HEK293 (cell line): ENCODE measurements at regions not wholly inside any gene's neighbourhood (a gene's known extent, or its start where the extent isn't known, plus 50 kb on each side); places are given as distances from the start of the nearest gene placed in this dataset.

Experiments used
- CTCF ChIA-PET: fragments of 350-600 bp; formaldehyde crosslinking; extraction: SDS; loops from one replicate; lab custom pipeline; 2021; ENCODE audit warnings: antibody characterized with exemption; lab: Yijun Ruan, JAX
- POLR2A ChIA-PET: fragments of 300-600 bp; formaldehyde crosslinking; extraction: SDS; loops from one replicate; lab custom pipeline; 2020; ENCODE audit warnings: antibody characterized with exemption, inconsistent platforms; lab: Yijun Ruan, JAX
- H3K27ac ChIP-seq: fragments of 200-500 bp; sonication (Bioruptor generic); 2 replicates; pipeline ENCODE4 v1.5.1; 2014; ENCODE audit warnings: low read depth, low read length, control low read depth, inconsistent platforms; ENCODE audit errors: extremely low read depth
- H3K36me3 ChIP-seq, 2 experiments: fragments of 200-500 bp in 1 of 2; sonication (Bioruptor generic) in 1 of 2; 1 replicate in 1 of 2; 2 replicates in 1 of 2; pipeline ENCODE4 v1.5.1; 2014 to 2017; ENCODE audit warnings: inconsistent platforms in 2 of 2, low read length in 2 of 2; ENCODE audit not compliant: control insufficient read depth in 2 of 2, insufficient read depth in 1 of 2
- H3K4me1 ChIP-seq: fragments of 200-500 bp; sonication (Bioruptor generic); 2 replicates; pipeline ENCODE4 v1.5.1; 2014; ENCODE audit warnings: mild to moderate bottlenecking, low read length, inconsistent platforms; ENCODE audit not compliant: control insufficient read depth, insufficient read depth
- H3K4me3 ChIP-seq: 2 replicates; pipeline ENCODE4 v1.5.1; 2011; ENCODE audit warnings: low read depth, mild to moderate bottlenecking, control low read depth, low read length, moderate library complexity
- H3K9me3 ChIP-seq: fragments of 200-500 bp; sonication (Bioruptor generic); 2 replicates; pipeline ENCODE4 v1.5.1; 2014; ENCODE audit warnings: low read depth, low read length, inconsistent platforms; ENCODE audit not compliant: control insufficient read depth, insufficient read depth
- KLF7 ChIP-seq: fragments of 450-650 bp; formaldehyde crosslinking; IDR thresholded peaks from 2 replicates; pipeline ENCODE4 v1.5.1; 2016; ENCODE audit warnings: missing biosample characterization, missing genetic modification characterization, borderline replicate concordance
- SCRT1 ChIP-seq: fragments of 450-650 bp; formaldehyde crosslinking; IDR thresholded peaks from 2 replicates; pipeline ENCODE4 v1.5.1; 2016; ENCODE audit warnings: missing biosample characterization, missing genetic modification characterization, borderline replicate concordance
- SP3 ChIP-seq: fragments of 450-650 bp; formaldehyde crosslinking; IDR thresholded peaks from 2 replicates; pipeline ENCODE4 v1.5.1; 2016; ENCODE audit warnings: missing biosample characterization, missing genetic modification characterization
- ZFP69B ChIP-seq: fragments of 450-650 bp; formaldehyde crosslinking; IDR thresholded peaks from 2 replicates; pipeline ENCODE4 v1.5.1; 2016; ENCODE audit warnings: missing biosample characterization, missing genetic modification characterization
- ZNF16 ChIP-seq: fragments of 450-650 bp; formaldehyde crosslinking; IDR thresholded peaks from 2 replicates; pipeline ENCODE4 v1.5.1; 2016; ENCODE audit warnings: low read depth, missing biosample characterization, missing genetic modification characterization
- ZNF266 ChIP-seq: fragments of 450-650 bp; formaldehyde crosslinking; IDR thresholded peaks from 2 replicates; pipeline ENCODE4 v1.5.1; 2016; ENCODE audit warnings: missing biosample characterization, missing genetic modification characterization, low read depth
- ZNF391 ChIP-seq: fragments of 450-650 bp; formaldehyde crosslinking; IDR thresholded peaks from 2 replicates; pipeline ENCODE4 v1.5.1; 2016; ENCODE audit warnings: low read depth, missing biosample characterization, missing genetic modification characterization, borderline replicate concordance
- ZNF48 ChIP-seq: fragments of 450-650 bp; formaldehyde crosslinking; IDR thresholded peaks from 2 replicates; pipeline ENCODE4 v1.5.1; 2016; ENCODE audit warnings: missing biosample characterization, missing genetic modification characterization
- ZNF529 ChIP-seq: fragments of 450-650 bp; formaldehyde crosslinking; IDR thresholded peaks from 2 replicates; pipeline ENCODE4 v1.5.1; 2017; ENCODE audit warnings: missing genetic modification characterization, missing biosample characterization; ENCODE audit not compliant: insufficient replicate concordance
- ZNF621 ChIP-seq: fragments of 450-650 bp; formaldehyde crosslinking; IDR thresholded peaks from 2 replicates; pipeline ENCODE4 v1.5.1; 2017; ENCODE audit warnings: missing biosample characterization, missing genetic modification characterization
- ZNF701 ChIP-seq: fragments of 450-650 bp; formaldehyde crosslinking; IDR thresholded peaks from 2 replicates; pipeline ENCODE4 v1.5.1; 2016; ENCODE audit warnings: missing biosample characterization, missing genetic modification characterization
- ZNF707 ChIP-seq: fragments of 450-650 bp; formaldehyde crosslinking; IDR thresholded peaks from 2 replicates; pipeline ENCODE4 v1.5.1; 2016; ENCODE audit warnings: missing biosample characterization, missing genetic modification characterization
- ZSCAN30 ChIP-seq: fragments of 450-650 bp; IDR thresholded peaks from 2 replicates; pipeline ENCODE4 v1.5.1; 2018; ENCODE audit warnings: missing biosample characterization, mild to moderate bottlenecking, missing genetic modification characterization, moderate library complexity
- TF ChIP-seq, protein P1 (sequence below): fragments of 450-650 bp; formaldehyde crosslinking; IDR thresholded peaks from 2 replicates; pipeline ENCODE4 v1.5.1; 2016; ENCODE audit warnings: missing biosample characterization, missing genetic modification characterization
- TF ChIP-seq, protein P2 (sequence below): fragments of 450-650 bp; formaldehyde crosslinking; IDR thresholded peaks from 2 replicates; pipeline ENCODE4 v1.5.1; 2016; ENCODE audit warnings: missing biosample characterization, missing genetic modification characterization, borderline replicate concordance
- TF ChIP-seq, protein P3 (sequence below): fragments of 450-650 bp; formaldehyde crosslinking; IDR thresholded peaks from 2 replicates; pipeline ENCODE4 v1.5.1; 2016; ENCODE audit warnings: missing biosample characterization, missing genetic modification characterization
- TF ChIP-seq, protein P4 (sequence below): fragments of 450-650 bp; formaldehyde crosslinking; IDR thresholded peaks from 2 replicates; pipeline ENCODE4 v1.5.1; 2016; ENCODE audit warnings: missing biosample characterization, missing genetic modification characterization
- TF ChIP-seq, protein P5 (sequence below): fragments of 450-650 bp; formaldehyde crosslinking; IDR thresholded peaks from 2 replicates; pipeline ENCODE4 v1.5.1; 2016; ENCODE audit warnings: missing biosample characterization, missing genetic modification characterization
- TF ChIP-seq, protein P6 (sequence below): fragments of 450-650 bp; formaldehyde crosslinking; IDR thresholded peaks from 2 replicates; pipeline ENCODE4 v1.5.1; 2016; ENCODE audit warnings: missing biosample characterization, missing genetic modification characterization
- TF ChIP-seq, protein P7 (sequence below): fragments of 450-650 bp; formaldehyde crosslinking; IDR thresholded peaks from 2 replicates; pipeline ENCODE4 v1.5.1; 2016; ENCODE audit warnings: missing biosample characterization, missing genetic modification characterization

DNA sequence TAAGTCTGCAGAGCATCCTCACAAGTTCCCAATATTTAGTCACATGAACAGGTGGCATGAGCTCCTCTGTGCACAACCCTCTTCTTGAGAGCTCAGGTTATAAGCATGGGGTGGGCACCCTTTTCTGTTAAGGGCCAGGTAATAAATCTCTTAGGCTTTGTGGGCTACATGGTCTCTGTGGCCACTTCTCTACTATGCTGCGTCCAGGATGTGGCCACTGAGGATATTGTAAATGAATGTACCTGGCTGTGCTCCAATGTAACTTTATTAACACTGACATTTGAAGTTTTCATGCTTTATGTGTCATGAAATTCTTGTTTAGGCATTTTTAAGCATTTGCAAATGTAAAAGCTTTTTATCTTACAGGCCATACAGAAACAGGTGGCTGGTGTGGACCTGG, 116.8 kb upstream of the ST6GAL2 start (continued):
- TF ChIP-seq, protein P1, sequence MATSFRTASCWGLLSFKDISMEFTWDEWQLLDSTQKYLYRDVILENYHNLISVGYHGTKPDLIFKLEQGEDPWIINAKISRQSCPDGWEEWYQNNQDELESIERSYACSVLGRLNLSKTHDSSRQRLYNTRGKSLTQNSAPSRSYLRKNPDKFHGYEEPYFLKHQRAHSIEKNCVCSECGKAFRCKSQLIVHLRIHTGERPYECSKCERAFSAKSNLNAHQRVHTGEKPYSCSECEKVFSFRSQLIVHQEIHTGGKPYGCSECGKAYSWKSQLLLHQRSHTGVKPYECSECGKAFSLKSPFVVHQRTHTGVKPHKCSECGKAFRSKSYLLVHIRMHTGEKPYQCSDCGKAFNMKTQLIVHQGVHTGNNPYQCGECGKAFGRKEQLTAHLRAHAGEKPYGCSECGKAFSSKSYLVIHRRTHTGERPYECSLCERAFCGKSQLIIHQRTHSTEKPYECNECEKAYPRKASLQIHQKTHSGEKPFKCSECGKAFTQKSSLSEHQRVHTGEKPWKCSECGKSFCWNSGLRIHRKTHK (tag by site-specific recombination): no peak
- TF ChIP-seq ZFP69B (tag by site-specific recombination) (no peak), ZNF701 (tag by site-specific recombination) (no peak), ZNF266 (tag by site-specific recombination) (no peak), ZNF529 (tag by site-specific recombination) (no peak)
- TF ChIP-seq, protein P2, sequence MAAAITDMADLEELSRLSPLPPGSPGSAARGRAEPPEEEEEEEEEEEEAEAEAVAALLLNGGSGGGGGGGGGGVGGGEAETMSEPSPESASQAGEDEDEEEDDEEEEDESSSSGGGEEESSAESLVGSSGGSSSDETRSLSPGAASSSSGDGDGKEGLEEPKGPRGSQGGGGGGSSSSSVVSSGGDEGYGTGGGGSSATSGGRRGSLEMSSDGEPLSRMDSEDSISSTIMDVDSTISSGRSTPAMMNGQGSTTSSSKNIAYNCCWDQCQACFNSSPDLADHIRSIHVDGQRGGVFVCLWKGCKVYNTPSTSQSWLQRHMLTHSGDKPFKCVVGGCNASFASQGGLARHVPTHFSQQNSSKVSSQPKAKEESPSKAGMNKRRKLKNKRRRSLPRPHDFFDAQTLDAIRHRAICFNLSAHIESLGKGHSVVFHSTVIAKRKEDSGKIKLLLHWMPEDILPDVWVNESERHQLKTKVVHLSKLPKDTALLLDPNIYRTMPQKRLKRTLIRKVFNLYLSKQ: no peak
- TF ChIP-seq, all 188 proteins: peak for 0

DNA sequence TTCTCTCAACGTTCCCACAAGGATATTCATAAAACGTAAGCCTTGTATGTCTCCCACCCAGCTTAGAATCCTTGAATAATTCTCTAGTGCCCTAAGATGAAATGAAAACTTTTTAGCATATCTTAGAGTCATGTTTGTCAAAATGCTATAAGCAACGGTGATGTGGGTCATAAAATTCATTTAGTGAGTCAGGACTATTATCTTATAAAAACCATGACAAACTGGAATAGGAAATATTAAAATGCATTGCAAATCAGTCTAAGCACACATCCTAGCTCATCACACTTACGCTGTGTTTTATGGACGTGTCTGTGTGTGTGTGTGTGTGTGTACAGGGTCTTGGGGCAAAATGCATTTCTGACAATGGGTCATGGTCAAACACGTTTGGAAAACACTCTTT, 119.9 kb upstream of the ST6GAL2 start:
- ChIA-PET CTCF (no interaction called here), POLR2A (no interaction called here)
- Histone ChIP-seq H3K4me3 (no peak overlapping the region), H3K36me3 (no peaks in the 10 kb centered on the region), H3K27ac (no peak overlapping the region), H3K4me1 (no peaks in the 10 kb centered on the region), H3K9me3 (no peaks in the 10 kb centered on the region)
- TF ChIP-seq ZNF16 (no peak), ZNF707 (tag by site-specific recombination) (no peak), KLF7 (no peak), ZNF621 (tag by site-specific recombination) (no peak)
- TF ChIP-seq, protein P1 (tag by site-specific recombination): no peak

DNA sequence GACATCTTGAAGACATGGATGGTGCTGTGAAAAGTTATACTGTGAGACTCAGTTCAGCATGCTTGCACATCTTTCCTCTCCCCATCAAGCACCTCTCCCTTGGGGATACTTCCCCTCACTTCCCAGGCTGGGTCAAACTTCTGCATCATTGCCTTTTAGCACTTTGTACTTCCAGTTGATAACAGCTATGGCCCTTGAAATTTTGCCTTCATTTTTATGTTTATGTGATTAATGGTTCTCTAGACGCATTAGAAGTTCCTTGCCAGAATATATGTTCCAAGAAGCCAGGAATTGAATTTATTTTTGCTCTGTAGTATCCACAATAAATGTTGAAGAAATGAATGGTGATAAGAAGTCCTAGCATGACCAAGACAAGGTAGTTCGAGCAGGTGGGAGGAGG, 120.9 kb upstream of the ST6GAL2 start:
- no peak overlapping the region for H3K4me3 ChIP-seq
- ChIA-PET POLR2A (no interaction called here), CTCF (no interaction called here)
- no peaks in the 10 kb centered on the region for H3K4me1 ChIP-seq
- no peaks in the 10 kb centered on the region for H3K36me3 ChIP-seq
- H3K9me3 ChIP-seq: no peaks in the 10 kb centered on the region
- H3K27ac ChIP-seq: no peak overlapping the region
- TF ChIP-seq, protein P3, sequence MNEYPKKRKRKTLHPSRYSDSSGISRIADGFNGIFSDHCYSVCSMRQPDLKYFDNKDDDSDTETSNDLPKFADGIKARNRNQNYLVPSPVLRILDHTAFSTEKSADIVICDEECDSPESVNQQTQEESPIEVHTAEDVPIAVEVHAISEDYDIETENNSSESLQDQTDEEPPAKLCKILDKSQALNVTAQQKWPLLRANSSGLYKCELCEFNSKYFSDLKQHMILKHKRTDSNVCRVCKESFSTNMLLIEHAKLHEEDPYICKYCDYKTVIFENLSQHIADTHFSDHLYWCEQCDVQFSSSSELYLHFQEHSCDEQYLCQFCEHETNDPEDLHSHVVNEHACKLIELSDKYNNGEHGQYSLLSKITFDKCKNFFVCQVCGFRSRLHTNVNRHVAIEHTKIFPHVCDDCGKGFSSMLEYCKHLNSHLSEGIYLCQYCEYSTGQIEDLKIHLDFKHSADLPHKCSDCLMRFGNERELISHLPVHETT: no peak
- TF ChIP-seq ZSCAN30 (tag by site-specific recombination) (no peak), SP3 (no peak), ZNF48 (tag by site-specific recombination) (no peak), SCRT1 (tag by site-specific recombination) (no peak), ZNF391 (no peak)
- TF ChIP-seq, protein P4, sequence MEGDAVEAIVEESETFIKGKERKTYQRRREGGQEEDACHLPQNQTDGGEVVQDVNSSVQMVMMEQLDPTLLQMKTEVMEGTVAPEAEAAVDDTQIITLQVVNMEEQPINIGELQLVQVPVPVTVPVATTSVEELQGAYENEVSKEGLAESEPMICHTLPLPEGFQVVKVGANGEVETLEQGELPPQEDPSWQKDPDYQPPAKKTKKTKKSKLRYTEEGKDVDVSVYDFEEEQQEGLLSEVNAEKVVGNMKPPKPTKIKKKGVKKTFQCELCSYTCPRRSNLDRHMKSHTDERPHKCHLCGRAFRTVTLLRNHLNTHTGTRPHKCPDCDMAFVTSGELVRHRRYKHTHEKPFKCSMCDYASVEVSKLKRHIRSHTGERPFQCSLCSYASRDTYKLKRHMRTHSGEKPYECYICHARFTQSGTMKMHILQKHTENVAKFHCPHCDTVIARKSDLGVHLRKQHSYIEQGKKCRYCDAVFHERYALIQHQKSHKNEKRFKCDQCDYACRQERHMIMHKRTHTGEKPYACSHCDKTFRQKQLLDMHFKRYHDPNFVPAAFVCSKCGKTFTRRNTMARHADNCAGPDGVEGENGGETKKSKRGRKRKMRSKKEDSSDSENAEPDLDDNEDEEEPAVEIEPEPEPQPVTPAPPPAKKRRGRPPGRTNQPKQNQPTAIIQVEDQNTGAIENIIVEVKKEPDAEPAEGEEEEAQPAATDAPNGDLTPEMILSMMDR: no peak
- TF ChIP-seq, protein P5, sequence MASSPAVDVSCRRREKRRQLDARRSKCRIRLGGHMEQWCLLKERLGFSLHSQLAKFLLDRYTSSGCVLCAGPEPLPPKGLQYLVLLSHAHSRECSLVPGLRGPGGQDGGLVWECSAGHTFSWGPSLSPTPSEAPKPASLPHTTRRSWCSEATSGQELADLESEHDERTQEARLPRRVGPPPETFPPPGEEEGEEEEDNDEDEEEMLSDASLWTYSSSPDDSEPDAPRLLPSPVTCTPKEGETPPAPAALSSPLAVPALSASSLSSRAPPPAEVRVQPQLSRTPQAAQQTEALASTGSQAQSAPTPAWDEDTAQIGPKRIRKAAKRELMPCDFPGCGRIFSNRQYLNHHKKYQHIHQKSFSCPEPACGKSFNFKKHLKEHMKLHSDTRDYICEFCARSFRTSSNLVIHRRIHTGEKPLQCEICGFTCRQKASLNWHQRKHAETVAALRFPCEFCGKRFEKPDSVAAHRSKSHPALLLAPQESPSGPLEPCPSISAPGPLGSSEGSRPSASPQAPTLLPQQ (tag by site-specific recombination): no peak
- TF ChIP-seq, protein P6, sequence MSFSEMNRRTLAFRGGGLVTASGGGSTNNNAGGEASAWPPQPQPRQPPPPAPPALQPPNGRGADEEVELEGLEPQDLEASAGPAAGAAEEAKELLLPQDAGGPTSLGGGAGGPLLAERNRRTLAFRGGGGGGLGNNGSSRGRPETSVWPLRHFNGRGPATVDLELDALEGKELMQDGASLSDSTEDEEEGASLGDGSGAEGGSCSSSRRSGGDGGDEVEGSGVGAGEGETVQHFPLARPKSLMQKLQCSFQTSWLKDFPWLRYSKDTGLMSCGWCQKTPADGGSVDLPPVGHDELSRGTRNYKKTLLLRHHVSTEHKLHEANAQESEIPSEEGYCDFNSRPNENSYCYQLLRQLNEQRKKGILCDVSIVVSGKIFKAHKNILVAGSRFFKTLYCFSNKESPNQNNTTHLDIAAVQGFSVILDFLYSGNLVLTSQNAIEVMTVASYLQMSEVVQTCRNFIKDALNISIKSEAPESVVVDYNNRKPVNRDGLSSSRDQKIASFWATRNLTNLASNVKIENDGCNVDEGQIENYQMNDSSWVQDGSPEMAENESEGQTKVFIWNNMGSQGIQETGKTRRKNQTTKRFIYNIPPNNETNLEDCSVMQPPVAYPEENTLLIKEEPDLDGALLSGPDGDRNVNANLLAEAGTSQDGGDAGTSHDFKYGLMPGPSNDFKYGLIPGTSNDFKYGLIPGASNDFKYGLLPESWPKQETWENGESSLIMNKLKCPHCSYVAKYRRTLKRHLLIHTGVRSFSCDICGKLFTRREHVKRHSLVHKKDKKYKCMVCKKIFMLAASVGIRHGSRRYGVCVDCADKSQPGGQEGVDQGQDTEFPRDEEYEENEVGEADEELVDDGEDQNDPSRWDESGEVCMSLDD (tag by site-specific recombination): no peak
- TF ChIP-seq, protein P7, sequence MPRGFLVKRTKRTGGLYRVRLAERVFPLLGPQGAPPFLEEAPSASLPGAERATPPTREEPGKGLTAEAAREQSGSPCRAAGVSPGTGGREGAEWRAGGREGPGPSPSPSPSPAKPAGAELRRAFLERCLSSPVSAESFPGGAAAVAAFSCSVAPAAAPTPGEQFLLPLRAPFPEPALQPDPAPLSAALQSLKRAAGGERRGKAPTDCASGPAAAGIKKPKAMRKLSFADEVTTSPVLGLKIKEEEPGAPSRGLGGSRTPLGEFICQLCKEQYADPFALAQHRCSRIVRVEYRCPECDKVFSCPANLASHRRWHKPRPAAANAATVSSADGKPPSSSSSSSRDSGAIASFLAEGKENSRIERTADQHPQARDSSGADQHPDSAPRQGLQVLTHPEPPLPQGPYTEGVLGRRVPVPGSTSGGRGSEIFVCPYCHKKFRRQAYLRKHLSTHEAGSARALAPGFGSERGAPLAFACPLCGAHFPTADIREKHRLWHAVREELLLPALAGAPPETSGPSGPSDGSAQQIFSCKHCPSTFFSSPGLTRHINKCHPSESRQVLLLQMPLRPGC (tag by site-specific recombination): no peak
